GM12878 (cell line): ENCODE measurements at regions not wholly inside any gene's neighbourhood (a gene's known extent, or its start where the extent isn't known, plus 50 kb on each side); places are given as distances from the start of the nearest gene placed in this dataset.

Source experiments
- IKZF2 ChIP-seq, 2 experiments: fragments of 450-650 bp; IDR thresholded peaks; 2 replicates each; pipeline ENCODE4 v1.6.1; 2017; ENCODE audit warnings: mild to moderate bottlenecking in 2 of 2, moderate library complexity in 2 of 2
- LARP7 ChIP-seq: fragments of 450-650 bp; IDR thresholded peaks from 2 replicates; pipeline ENCODE4 v1.6.1; 2017; ENCODE audit warnings: mild to moderate bottlenecking
- RAD21 ChIP-seq: IDR thresholded peaks from 2 replicates; pipeline ENCODE4 v1.6.1; 2011; ENCODE audit warnings: mild to moderate bottlenecking, low read depth, low read length, moderate library complexity; ENCODE audit not compliant: insufficient read depth
- SMAD1 ChIP-seq: fragments of 450-650 bp; IDR thresholded peaks from 2 replicates; pipeline ENCODE4 v1.6.1; 2018; ENCODE audit warnings: mild to moderate bottlenecking, low read depth; ENCODE audit not compliant: partially characterized antibody
- TF ChIP-seq, protein P1 (sequence below): fragments of 450-650 bp; IDR thresholded peaks from 2 replicates; pipeline ENCODE4 v1.6.1; 2017; ENCODE audit warnings: mild to moderate bottlenecking, low read depth, inconsistent platforms; ENCODE audit not compliant: poor library complexity, severe bottlenecking
- TF ChIP-seq, protein P2 (sequence below), 3 experiments: IDR thresholded peaks in 2 of 3; conservative IDR thresholded peaks in 1 of 3; 2 replicates each; pipeline ENCODE4 v1.5.1; 2011; ENCODE audit warnings: low read depth in 3 of 3, low read length in 3 of 3, mild to moderate bottlenecking in 3 of 3, control low read depth in 2 of 3, moderate library complexity in 2 of 3, inconsistent platforms in 1 of 3, mixed read lengths in 1 of 3; ENCODE audit not compliant: control insufficient read depth in 2 of 3, insufficient read depth in 1 of 3; ENCODE audit errors: extremely low read depth in 1 of 3

GRCh38 chr20:20864351-20865096, 152.1 kb upstream of the RALGAPA2 start (continued):
- TF ChIP-seq, protein P1, sequence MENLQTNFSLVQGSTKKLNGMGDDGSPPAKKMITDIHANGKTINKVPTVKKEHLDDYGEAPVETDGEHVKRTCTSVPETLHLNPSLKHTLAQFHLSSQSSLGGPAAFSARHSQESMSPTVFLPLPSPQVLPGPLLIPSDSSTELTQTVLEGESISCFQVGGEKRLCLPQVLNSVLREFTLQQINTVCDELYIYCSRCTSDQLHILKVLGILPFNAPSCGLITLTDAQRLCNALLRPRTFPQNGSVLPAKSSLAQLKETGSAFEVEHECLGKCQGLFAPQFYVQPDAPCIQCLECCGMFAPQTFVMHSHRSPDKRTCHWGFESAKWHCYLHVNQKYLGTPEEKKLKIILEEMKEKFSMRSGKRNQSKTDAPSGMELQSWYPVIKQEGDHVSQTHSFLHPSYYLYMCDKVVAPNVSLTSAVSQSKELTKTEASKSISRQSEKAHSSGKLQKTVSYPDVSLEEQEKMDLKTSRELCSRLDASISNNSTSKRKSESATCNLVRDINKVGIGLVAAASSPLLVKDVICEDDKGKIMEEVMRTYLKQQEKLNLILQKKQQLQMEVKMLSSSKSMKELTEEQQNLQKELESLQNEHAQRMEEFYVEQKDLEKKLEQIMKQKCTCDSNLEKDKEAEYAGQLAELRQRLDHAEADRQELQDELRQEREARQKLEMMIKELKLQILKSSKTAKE, result no peak
- TF ChIP-seq SMAD1 (no peak), RAD21 (peak; percentile 24; the same call in 1 of the 2 replicates), IKZF2 (IDR thresholded peaks at IDR 0.05) (no peak), LARP7 (no peak)
- TF ChIP-seq, protein P2, sequence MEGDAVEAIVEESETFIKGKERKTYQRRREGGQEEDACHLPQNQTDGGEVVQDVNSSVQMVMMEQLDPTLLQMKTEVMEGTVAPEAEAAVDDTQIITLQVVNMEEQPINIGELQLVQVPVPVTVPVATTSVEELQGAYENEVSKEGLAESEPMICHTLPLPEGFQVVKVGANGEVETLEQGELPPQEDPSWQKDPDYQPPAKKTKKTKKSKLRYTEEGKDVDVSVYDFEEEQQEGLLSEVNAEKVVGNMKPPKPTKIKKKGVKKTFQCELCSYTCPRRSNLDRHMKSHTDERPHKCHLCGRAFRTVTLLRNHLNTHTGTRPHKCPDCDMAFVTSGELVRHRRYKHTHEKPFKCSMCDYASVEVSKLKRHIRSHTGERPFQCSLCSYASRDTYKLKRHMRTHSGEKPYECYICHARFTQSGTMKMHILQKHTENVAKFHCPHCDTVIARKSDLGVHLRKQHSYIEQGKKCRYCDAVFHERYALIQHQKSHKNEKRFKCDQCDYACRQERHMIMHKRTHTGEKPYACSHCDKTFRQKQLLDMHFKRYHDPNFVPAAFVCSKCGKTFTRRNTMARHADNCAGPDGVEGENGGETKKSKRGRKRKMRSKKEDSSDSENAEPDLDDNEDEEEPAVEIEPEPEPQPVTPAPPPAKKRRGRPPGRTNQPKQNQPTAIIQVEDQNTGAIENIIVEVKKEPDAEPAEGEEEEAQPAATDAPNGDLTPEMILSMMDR (IDR thresholded peaks at IDR 0.05 in 2 of 3, conservative IDR thresholded peaks at IDR 0.05 in 1 of 3; ENCODE audit: control insufficient read depth in 2 of 3, extremely low read depth in 1 of 3, insufficient read depth in 1 of 3, low read depth in 3 of 3, low read length in 3 of 3), result 0 out of 6 replicates have a peak, but pooled peaks of 1 of the 3 experiments have one; percentile 3
- TF ChIP-seq, all 136 proteins: peak for 2
